Germinal center (tissue), 1 donor: ENCODE measurements at regions not wholly inside any gene's neighbourhood (a gene's known extent, or its start where the extent isn't known, plus 50 kb on each side); places are given as distances from the start of the nearest gene placed in this dataset.
"Not testable (repeated sequence)": the region's sequence is repeated elsewhere in the genome, so short reads cannot be mapped to it uniquely, and the experiment has no call there.

Experiments used
- DNase-seq: peaks from one replicate; pipeline ENCODE4 v3.0.0; 2012; ENCODE audit warnings: mixed read lengths, low spot score

DNA sequence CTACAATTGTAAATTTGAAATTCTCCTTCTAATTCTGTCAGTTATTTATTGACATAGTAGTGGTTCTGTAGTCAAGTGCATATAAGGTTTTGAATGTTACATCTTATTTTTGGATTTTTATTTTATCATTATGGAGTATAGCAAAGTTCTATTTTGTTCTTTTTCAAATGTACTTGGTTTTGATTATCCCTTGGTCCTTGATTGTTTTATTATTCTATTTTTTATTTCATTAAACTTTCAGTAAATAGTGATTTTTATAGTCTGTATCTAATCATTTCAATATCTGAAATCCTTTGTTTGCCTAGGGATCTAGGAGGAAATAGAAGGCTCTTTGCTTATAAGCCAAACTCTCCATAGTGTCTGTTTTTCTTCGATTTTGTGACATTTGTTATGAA is 87.8 kb downstream of the HFE start:
- DNase-seq: no peak

GRCh38 chr6:26175428-26176181 is 88.4 kb downstream of the HFE start:
- peak; percentile 58 for DNase-seq

DNA sequence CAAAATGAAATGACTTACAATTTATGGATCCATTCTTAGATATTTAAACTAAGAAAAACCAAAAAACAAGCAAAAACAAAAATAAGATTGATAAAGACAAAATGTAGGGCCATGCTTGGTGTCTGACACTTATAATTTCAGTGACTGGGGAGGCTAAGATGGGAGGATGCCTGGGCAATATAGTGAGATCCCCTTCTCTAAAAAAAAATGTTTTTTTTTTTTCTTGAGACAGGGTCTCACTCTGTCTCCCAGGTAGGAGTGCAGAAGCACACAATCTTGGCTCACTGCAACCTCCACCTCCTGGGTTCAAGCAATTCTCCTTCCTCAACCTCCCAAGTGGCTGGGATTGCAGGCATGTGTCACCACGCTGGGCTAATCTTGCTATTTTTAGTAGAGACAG is 92.4 kb downstream of the HFE start:
- DNase-seq: no peak

- DNase-seq: no peak
These were observed 93.1 kb downstream of the HFE start for GRCh38 chr6:26180346-26180745.

- no peak for DNase-seq
These were observed 96.0 kb downstream of the HFE start for GRCh38 chr6:26183237-26183580.

DNA sequence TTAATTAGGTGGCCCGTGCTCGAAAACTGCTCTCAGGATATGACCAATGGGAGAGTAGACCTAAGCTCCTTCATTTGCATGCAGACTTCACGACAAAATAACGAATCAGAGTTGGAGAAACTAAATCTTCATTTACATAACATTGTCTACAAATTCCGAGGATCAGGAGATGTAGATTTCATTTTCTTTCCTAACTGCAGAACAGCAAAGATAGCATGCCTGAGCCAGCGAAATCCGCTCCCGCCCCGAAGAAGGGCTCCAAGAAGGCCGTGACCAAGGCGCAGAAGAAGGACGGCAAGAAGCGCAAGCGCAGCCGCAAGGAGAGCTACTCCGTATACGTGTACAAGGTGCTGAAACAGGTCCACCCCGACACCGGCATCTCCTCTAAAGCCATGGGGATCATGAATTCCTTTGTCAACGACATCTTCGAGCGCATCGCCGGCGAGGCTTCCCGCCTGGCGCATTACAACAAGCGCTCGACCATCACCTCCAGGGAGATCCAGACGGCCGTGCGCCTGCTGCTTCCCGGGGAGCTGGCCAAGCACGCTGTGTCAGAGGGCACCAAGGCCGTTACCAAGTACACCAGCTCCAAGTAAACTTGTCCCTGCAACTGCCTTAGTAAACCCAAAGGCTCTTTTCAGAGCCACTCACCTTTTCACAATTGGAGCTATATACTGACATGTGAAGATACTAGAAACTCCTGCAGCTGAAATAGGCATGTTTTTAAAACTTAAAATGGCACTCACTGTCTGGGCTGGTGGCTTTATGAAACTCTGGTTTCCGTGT is 96.5 kb downstream of the HFE start:
- peak; percentile 65 for DNase-seq

DNA sequence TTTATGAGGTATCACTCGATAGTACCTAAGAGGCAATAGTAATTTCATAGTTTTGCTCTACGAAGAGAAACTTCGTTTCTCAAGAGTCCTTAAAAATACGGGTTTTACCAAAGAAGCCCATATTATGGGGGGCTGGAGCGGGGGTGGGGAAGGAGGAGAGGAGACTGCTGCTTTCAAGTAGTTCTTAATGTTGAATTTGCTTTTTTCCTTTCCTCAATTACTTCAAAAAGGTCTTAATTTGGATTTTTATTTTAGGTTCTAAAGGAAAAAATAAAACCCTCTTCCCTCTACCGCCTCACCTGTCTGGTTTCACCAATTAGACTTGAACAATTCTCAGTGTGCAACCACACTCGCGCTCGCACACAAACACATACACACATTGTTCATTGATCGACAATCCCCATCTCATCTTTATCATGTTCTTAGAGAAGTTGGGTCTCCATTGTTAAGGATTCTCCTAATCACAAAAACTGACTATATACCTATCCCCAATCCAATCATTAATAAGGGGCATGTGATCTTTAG is 97.2 kb downstream of the HFE start:
- no peak for DNase-seq

DNA sequence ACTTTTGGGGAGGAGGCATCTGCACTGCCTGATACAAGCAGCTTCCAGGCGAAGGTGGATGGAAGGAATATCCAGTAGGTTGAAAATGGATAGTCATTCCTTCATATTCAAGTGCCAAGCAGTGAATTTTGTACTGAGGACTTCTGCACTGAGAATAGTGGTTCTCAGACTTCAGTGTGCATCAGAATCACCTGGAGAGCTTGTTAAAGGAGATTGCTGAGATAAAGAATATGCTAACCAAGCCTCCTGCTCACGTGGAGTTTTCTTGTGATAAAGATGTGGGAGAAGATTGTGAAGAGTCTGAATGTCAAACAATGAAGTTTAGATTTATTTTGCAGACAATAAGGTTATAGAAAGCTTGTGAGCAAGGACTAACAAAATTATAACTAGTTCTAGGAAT is 97.8 kb downstream of the HFE start:
- no peak for DNase-seq

- DNase-seq: no peak
These were observed 98.6 kb downstream of the HFE start for GRCh38 chr6:26185802-26186201.

GRCh38 chr6:26186652-26187051 is 99.4 kb downstream of the HFE start:
- DNase-seq: no peak

DNA sequence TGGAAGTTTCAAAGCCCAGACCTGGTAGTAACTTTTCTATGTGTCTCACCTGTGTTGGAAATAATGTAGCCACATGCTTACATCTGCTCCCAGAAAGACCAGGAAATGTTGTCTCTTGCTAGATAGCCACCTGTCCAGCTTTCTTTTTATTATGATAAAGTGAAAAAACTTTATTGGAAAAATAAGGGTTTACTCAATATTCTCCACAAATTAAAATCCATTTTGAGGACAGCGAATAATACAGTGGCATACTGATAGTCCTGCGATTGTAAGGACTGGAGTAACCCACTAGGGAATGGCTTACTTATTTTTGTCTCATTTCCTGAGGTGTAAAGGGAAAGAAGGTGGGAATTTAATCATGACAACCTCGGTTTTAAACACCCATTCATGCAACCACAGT is 100.1 kb downstream of the HFE start:
- no peak for DNase-seq

DNA sequence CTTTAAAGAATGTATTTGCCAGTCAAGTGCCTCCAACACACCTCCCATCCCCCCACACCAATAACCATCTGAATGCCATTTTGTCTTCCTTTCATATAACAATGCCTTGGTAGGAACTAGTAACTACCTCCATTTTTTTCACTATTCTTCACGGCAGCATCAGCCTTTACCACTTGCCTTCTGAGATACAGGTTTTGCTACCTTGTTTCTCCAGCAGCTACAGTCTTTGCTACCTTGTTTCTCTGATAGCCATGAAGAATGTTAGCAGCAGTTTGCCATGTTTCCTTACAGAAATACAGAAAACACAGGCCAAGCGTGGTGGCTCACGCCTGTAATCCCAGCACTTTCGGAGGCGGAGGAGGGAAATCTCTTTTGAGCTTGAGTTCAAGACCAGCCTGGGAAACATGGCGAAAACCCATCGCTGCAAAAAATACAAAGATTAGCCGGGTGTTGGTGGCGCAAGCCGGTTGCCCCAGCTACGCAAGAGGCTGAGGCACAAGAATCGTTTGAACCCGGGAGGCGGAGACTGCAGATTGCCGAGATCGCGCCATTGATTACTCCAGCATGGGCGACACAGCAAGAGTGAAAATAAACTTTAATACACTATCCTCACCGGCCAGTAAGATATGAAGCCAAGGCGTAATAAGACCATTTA is 100.9 kb downstream of the HFE start:
- DNase-seq: no peak

GRCh38 chr6:26191512-26191911 is 104.3 kb downstream of the HFE start:
- not testable (repeated sequence) for DNase-seq

- DNase-seq: no peak
These were observed 106.5 kb downstream of the HFE start for GRCh38 chr6:26193467-26194328.

DNA sequence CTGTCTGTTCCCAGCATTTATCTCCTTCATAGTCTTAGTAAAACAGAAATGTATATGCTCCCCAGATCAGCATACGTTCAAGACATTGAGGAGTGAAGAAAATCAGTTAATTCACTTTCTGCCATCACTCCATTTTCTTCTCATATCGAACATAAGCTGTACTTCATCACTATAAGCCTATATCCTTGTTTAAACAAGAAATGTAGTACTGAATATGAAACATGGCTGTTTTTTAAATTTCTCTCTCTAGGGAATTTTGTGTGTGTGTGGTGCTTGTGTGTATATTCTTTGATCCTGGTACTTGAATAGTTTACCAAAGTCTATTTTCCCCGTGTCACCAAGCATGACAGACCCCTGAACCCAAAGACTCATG is 107.1 kb downstream of the HFE start:
- no peak for DNase-seq

DNA sequence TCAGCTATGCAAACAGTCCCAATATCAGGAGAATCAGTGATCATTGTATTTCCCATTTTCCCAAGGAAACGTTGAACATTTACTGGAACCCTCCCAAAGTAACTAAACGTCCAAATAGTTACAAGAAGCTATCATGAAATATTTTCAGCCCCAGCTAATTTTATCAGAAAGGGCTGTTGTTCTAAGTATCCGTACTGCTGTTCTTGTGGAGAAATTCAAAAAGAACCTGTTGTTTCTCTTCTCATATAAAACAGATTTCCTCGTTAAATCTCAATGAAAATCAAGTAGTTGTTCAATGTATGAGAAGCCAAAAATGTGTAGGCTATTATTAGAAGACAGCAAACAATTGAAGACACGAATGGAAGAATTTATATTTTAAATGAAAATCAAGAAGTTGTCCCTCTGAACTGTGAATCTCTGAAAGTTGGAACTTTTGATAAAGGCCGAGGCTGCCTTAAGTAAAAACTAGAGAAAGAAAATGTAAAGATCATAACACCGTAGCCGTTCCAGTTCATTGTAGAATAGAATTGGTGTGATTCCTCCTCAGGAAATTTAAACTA is 107.7 kb downstream of the HFE start:
- DNase-seq: no peak

GRCh38 chr6:26195376-26195923 is 108.2 kb downstream of the HFE start:
- peak; percentile 83 for DNase-seq

- DNase-seq: no peak
These were observed 109.0 kb downstream of the HFE start for GRCh38 chr6:26195924-26196845.

- peak; percentile 90 for DNase-seq
These were observed 109.8 kb downstream of the HFE start for GRCh38 chr6:26196846-26197635.

- no peak for DNase-seq
These were observed 110.4 kb downstream of the HFE start for GRCh38 chr6:26197636-26197932.
